Neutrophil (primary cell): ENCODE measurements at regions not wholly inside any gene's neighbourhood (a gene's known extent, or its start where the extent isn't known, plus 50 kb on each side); places are given as distances from the start of the nearest gene placed in this dataset.

Experiments used
- H3K27ac ChIP-seq: fragments of 200-600 bp; sonication (generic); 2 replicates; pipeline ENCODE4 v1.5.1; 2016; ENCODE audit warnings: mild to moderate bottlenecking, moderate library complexity
- H3K27me3 ChIP-seq: fragments of 200-600 bp; sonication (generic); 2 replicates; pipeline ENCODE4 v1.6.0; 2016; ENCODE audit warnings: mild to moderate bottlenecking
- H3K36me3 ChIP-seq: fragments of 200-600 bp; sonication (generic); 2 replicates; pipeline ENCODE4 v1.5.1; 2017
- H3K4me1 ChIP-seq, 2 experiments: fragments of 200-600 bp in 1 of 2; sonication (generic) in 1 of 2; 1 replicate in 1 of 2; 2 replicates in 1 of 2; pipeline versions ENCODE4 v1.5.1 to v1.6.1; 2013 to 2016; ENCODE audit warnings: low read depth in 1 of 2, low read length in 1 of 2, mild to moderate bottlenecking in 1 of 2, moderate library complexity in 1 of 2; ENCODE audit not compliant: control insufficient read depth in 1 of 2, insufficient read depth in 1 of 2
- H3K4me3 ChIP-seq, 2 experiments: fragments of 200-600 bp in 1 of 2; sonication (generic) in 1 of 2; 1 replicate in 1 of 2; 2 replicates in 1 of 2; pipeline ENCODE4 v1.5.1; 2013 to 2016; ENCODE audit warnings: low read depth in 1 of 2, low read length in 1 of 2, mild to moderate bottlenecking in 1 of 2, moderate library complexity in 1 of 2
- H3K9me3 ChIP-seq: fragments of 200-600 bp; sonication (generic); 2 replicates; pipeline ENCODE4 v1.5.1; 2016
- CTCF ChIP-seq: fragments of 200-600 bp; sonication (generic); IDR thresholded peaks from 2 replicates; pipeline ENCODE4 v1.5.1; 2016; ENCODE audit warnings: antibody characterized with exemption

- Histone ChIP-seq H3K4me1 (peaks cover 0 to 7% of the 10 kb centered on the region in 2 experiments), H3K36me3 (no peaks in the 10 kb centered on the region), H3K27me3 (no peaks in the 10 kb centered on the region), H3K4me3 (no peak overlapping the region), H3K9me3 (no peaks in the 10 kb centered on the region), H3K27ac (no peak overlapping the region)
- TF ChIP-seq CTCF: no peak
These were observed 80.8 kb upstream of the SLC2A1 start for GRCh38 chr1:43039228-43040055.

- no peak for TF ChIP-seq CTCF
- Histone ChIP-seq H3K4me1 (peaks cover 0 to 12% of the 10 kb centered on the region in 2 experiments), H3K36me3 (no peaks in the 10 kb centered on the region), H3K4me3 (no peak overlapping the region), H3K9me3 (no peaks in the 10 kb centered on the region), H3K27ac (no peak overlapping the region), H3K27me3 (no peaks in the 10 kb centered on the region)
These were observed 79.7 kb upstream of the SLC2A1 start for GRCh38 chr1:43038232-43038935.

- Histone ChIP-seq H3K27ac (no peak overlapping the region), H3K4me1 (peaks cover 0 to 12% of the 10 kb centered on the region in 2 experiments), H3K27me3 (no peaks in the 10 kb centered on the region), H3K36me3 (no peaks in the 10 kb centered on the region), H3K4me3 (no peak overlapping the region), H3K9me3 (no peaks in the 10 kb centered on the region)
- no peak for TF ChIP-seq CTCF
These were observed 78.8 kb upstream of the SLC2A1 start for GRCh38 chr1:43037466-43037865.

GRCh38 chr1:43036932-43037331 is 78.3 kb upstream of the SLC2A1 start:
- no peak for TF ChIP-seq CTCF
- H3K4me3 ChIP-seq: no peak overlapping the region

GRCh38 chr1:43035821-43036741 is 77.4 kb upstream of the SLC2A1 start:
- no peaks in the 10 kb centered on the region for H3K9me3 ChIP-seq
- no peaks in the 10 kb centered on the region for H3K36me3 ChIP-seq
- TF ChIP-seq CTCF: no peak
- no peaks in the 10 kb centered on the region for H3K27me3 ChIP-seq
- no peak overlapping the region for H3K4me3 ChIP-seq
- peaks cover 0 to 12% of the 10 kb centered on the region in 2 experiments for H3K4me1 ChIP-seq
- no peak overlapping the region for H3K27ac ChIP-seq

More at GRCh38 chr1:43036932-43037331, 78.3 kb upstream of the SLC2A1 start:
- no peaks in the 10 kb centered on the region for H3K27me3 ChIP-seq
- no peaks in the 10 kb centered on the region for H3K9me3 ChIP-seq
- H3K27ac ChIP-seq: no peak overlapping the region
- H3K36me3 ChIP-seq: no peaks in the 10 kb centered on the region
- H3K4me1 ChIP-seq: peaks cover 0 to 12% of the 10 kb centered on the region in 2 experiments
